ENCODE measurements at regions not wholly inside any gene's neighbourhood (a gene's known extent, or its start where the extent isn't known, plus 50 kb on each side); places are given as distances from the start of the nearest gene placed in this dataset.

DNA sequence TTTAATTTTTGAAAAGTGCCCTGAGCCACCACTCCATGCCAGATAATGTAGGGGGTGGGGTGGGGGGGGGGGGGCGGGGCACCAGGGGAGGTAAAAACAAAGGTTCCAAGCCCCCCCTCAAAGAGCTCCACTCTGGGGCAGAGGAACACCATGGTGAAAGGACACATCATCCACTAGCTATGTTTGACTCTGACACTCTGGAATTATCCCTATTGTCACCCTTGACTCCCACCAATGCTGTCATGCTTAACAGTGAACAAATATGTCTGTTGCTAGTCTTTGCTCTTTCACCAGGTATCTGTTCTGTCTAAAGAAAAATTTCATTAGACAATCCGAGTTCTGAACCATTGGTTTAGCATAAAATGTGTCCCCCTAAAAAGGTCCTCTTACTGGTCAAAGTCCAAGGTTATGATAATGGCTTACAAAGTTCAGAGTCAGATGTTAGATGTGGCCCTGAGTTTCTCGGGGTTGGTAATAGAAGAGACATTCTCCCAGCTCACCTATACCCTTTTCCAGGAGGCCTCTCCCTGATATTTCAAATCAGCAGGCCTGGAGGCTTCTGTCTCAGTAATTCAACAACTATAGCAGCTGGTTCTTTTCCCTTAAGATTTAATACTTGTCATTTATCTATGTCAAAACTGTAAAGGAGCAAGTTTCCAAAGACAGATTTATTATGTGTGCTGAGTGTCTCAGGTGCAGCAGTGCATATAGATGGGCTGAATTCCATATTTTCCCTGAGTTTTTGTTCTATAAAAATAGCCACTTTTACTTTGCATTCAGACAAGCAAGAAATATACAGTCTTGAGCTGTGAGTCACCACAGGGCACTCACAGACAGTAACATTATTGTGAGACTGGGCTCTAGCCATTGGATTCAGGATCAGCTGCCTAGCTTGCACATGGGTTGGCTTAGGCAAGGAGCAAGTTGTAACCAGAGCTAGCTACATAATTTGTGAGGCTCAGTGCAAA is 174.1 kb downstream of the CSNK2A3 start:
- peak; percentile 88 for ATAC-seq
- TF ChIP-seq PPARA (CRISPR knock-in tag; IDR thresholded peaks at IDR 0.05; ENCODE audit: borderline replicate concordance) (no peak), BACH2 (CRISPR knock-in tag; IDR thresholded peaks at IDR 0.05; ENCODE audit: borderline replicate concordance) (no peak), ZC3H10 (CRISPR knock-in tag; IDR thresholded peaks at IDR 0.05) (no peak), TCF4 (CRISPR knock-in tag; IDR thresholded peaks at IDR 0.05; ENCODE audit: borderline replicate concordance) (no peak), OSR1 (CRISPR knock-in tag; IDR thresholded peaks at IDR 0.05) (no peak), ISL1 (CRISPR knock-in tag; IDR thresholded peaks at IDR 0.05) (no peak), ZFP3 (CRISPR knock-in tag; IDR thresholded peaks at IDR 0.05) (no peak), ESRRG (CRISPR knock-in tag; IDR thresholded peaks at IDR 0.05) (no peak), RARB (CRISPR knock-in tag; IDR thresholded peaks at IDR 0.05) (no peak), TOX (CRISPR knock-in tag; IDR thresholded peaks at IDR 0.05; ENCODE audit: borderline replicate concordance) (no peak), ZNF70 (CRISPR knock-in tag; IDR thresholded peaks at IDR 0.05) (no peak), ZNF565 (CRISPR knock-in tag; conservative IDR thresholded peaks at IDR 0.05; ENCODE audit: low read depth) (no peak), SNAI2 (CRISPR knock-in tag; IDR thresholded peaks at IDR 0.05) (no peak)
- TF ChIP-seq, protein P1, sequence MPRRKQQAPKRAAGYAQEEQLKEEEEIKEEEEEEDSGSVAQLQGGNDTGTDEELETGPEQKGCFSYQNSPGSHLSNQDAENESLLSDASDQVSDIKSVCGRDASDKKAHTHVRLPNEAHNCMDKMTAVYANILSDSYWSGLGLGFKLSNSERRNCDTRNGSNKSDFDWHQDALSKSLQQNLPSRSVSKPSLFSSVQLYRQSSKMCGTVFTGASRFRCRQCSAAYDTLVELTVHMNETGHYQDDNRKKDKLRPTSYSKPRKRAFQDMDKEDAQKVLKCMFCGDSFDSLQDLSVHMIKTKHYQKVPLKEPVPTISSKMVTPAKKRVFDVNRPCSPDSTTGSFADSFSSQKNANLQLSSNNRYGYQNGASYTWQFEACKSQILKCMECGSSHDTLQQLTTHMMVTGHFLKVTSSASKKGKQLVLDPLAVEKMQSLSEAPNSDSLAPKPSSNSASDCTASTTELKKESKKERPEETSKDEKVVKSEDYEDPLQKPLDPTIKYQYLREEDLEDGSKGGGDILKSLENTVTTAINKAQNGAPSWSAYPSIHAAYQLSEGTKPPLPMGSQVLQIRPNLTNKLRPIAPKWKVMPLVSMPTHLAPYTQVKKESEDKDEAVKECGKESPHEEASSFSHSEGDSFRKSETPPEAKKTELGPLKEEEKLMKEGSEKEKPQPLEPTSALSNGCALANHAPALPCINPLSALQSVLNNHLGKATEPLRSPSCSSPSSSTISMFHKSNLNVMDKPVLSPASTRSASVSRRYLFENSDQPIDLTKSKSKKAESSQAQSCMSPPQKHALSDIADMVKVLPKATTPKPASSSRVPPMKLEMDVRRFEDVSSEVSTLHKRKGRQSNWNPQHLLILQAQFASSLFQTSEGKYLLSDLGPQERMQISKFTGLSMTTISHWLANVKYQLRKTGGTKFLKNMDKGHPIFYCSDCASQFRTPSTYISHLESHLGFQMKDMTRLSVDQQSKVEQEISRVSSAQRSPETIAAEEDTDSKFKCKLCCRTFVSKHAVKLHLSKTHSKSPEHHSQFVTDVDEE (CRISPR knock-in tag; IDR thresholded peaks at IDR 0.05): no peak

DNA sequence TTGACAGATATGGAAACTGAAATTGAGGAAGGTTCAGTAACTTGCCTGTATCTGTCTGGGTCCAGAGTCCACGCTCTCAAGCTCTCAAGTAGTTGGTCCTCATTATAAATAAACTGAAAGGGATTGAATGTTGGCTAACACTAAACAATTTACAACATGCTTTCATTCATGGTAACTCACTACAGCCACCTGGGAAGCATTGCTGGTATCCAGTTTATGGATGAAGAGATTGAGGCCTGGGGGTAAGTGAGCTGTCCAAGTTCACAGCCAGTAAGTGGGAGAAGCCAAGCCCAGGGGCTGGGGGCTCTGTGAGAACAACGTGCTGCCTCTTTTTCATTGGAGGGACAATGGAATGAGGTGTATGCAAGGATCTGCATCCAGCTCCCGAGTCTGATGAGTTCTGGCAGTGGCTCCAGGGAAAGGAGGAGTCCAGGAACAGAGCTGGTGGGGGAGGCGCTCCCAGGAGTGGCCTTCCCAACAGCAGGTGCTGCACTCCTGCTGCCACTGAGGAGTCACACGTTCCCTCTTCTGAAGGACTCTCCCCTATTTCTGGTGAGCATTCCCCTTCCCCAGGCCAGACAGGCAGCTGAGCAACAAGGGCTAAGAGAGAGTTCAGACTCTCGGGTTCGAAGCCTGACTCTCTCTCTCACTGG is 175.8 kb downstream of the CSNK2A3 start:
- TF ChIP-seq OSR1 (CRISPR knock-in tag; IDR thresholded peaks at IDR 0.05) (no peak), ARNTL (CRISPR knock-in tag; IDR thresholded peaks at IDR 0.05; ENCODE audit: borderline replicate concordance, low read depth) (no peak), ZNF70 (CRISPR knock-in tag; IDR thresholded peaks at IDR 0.05) (no peak), ZFP30 (CRISPR knock-in tag; IDR thresholded peaks at IDR 0.05) (no peak)
- TF ChIP-seq, protein P2, sequence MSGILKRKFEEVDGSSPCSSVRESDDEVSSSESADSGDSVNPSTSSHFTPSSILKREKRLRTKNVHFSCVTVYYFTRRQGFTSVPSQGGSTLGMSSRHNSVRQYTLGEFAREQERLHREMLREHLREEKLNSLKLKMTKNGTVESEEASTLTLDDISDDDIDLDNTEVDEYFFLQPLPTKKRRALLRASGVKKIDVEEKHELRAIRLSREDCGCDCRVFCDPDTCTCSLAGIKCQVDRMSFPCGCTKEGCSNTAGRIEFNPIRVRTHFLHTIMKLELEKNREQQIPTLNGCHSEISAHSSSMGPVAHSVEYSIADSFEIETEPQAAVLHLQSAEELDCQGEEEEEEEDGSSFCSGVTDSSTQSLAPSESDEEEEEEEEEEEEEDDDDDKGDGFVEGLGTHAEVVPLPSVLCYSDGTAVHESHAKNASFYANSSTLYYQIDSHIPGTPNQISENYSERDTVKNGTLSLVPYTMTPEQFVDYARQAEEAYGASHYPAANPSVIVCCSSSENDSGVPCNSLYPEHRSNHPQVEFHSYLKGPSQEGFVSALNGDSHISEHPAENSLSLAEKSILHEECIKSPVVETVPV (CRISPR knock-in tag; IDR thresholded peaks at IDR 0.05): no peak
- ATAC-seq: no peak

DNA sequence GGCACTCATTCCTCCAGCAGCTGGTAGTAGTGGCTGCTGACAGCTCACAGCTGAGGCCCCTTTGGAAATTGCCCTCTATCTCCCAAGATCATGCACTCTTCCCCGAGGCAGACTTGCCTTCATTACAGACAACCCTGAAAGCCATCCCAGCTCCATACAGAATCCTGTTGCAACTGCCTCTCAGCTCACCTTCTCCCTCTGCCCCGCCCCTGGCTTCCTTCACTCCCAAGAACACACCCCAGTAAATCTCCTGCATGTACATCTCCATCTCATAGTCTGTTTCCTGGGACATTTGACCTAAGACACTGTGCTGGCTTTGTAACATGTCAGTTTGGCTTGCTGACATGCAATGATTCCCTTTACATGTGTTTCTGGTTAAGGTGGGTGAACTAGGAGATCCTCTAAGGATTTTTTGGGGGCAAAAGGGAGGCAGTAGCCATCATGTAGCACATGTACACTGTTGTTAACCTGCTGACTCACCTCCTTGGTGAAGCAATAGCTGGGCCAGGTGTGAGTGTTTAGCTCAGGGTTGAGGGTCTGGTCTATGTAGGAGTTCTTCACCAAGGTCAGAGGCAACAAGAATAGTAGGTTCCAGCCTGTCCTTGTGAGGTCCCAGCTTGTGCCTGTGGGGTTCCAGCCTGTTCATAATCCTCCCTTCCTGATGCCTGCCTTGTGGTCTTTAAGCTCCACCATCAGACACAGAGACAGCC is 179.6 kb downstream of the CSNK2A3 start:
- no peak for ATAC-seq
- TF ChIP-seq ZC3H10 (CRISPR knock-in tag; IDR thresholded peaks at IDR 0.05): no peak

DNA sequence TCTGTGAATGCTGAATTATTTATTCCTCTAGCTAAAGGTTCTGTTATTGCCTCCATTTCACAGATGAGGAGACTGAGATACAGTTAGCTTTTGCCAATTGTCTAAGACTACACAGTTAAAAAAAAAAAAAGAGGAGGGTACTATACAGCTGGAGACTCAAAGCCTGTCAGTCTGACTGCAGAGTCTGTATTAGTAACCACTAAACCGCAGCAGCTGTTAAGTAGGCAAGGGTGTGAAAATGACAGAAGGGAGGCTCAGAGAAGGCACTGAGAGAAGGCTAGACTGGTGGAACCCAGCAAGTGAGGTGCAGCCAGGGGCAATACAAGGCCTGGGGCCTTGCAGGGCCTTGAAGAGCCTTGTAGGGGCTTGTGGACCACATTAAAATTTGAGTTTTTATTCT is 181.2 kb downstream of the CSNK2A3 start:
- ATAC-seq: no peak
- TF ChIP-seq ZFP30 (CRISPR knock-in tag; IDR thresholded peaks at IDR 0.05) (no peak), ESRRG (CRISPR knock-in tag; IDR thresholded peaks at IDR 0.05) (no peak), ZNF8 (CRISPR knock-in tag; IDR thresholded peaks at IDR 0.05) (no peak), TCF4 (CRISPR knock-in tag; IDR thresholded peaks at IDR 0.05; ENCODE audit: borderline replicate concordance) (no peak), CSDC2 (CRISPR knock-in tag; IDR thresholded peaks at IDR 0.05) (no peak), SNAI2 (CRISPR knock-in tag; IDR thresholded peaks at IDR 0.05) (no peak), ISL1 (CRISPR knock-in tag; IDR thresholded peaks at IDR 0.05) (no peak), TOX (CRISPR knock-in tag; IDR thresholded peaks at IDR 0.05; ENCODE audit: borderline replicate concordance) (no peak), RARB (CRISPR knock-in tag; IDR thresholded peaks at IDR 0.05) (no peak), OSR1 (CRISPR knock-in tag; IDR thresholded peaks at IDR 0.05) (no peak), GLIS3 (CRISPR knock-in tag; IDR thresholded peaks at IDR 0.05) (no peak), PPARA (CRISPR knock-in tag; IDR thresholded peaks at IDR 0.05; ENCODE audit: borderline replicate concordance) (no peak)
- TF ChIP-seq, protein P2 (CRISPR knock-in tag; IDR thresholded peaks at IDR 0.05): no peak
- TF ChIP-seq, protein P1 (CRISPR knock-in tag; IDR thresholded peaks at IDR 0.05): no peak
- TF ChIP-seq, protein P3, sequence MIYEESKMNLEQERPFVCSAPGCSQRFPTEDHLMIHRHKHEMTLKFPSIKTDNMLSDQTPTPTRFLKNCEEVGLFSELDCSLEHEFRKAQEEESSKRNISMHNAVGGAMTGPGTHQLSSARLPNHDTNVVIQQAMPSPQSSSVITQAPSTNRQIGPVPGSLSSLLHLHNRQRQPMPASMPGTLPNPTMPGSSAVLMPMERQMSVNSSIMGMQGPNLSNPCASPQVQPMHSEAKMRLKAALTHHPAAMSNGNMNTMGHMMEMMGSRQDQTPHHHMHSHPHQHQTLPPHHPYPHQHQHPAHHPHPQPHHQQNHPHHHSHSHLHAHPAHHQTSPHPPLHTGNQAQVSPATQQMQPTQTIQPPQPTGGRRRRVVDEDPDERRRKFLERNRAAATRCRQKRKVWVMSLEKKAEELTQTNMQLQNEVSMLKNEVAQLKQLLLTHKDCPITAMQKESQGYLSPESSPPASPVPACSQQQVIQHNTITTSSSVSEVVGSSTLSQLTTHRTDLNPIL (CRISPR knock-in tag; IDR thresholded peaks at IDR 0.05; ENCODE audit: low read depth): no peak

All from SK-N-SH treated with all-trans-retinoic acid at 6 μM for 48 hours (cell line).